Muscle layer of colon (tissue), 2 donors: ENCODE measurements at regions not wholly inside any gene's neighbourhood (a gene's known extent, or its start where the extent isn't known, plus 50 kb on each side); places are given as distances from the start of the nearest gene placed in this dataset.

Experiments
- H3K27ac ChIP-seq: one replicate; pipeline ENCODE4 v1.7.0; 2013; ENCODE audit warnings: low read depth, mild to moderate bottlenecking, low read length, moderate library complexity
- H3K27me3 ChIP-seq, 2 donors: one replicate each; pipeline ENCODE4 v1.7.0; 2013; ENCODE audit warnings: low read length in 2 of 2, mild to moderate bottlenecking in 2 of 2; ENCODE audit not compliant: insufficient read depth in 2 of 2, control insufficient read depth in 1 of 2
- H3K36me3 ChIP-seq: one replicate; pipeline ENCODE4 v1.7.0; 2013; ENCODE audit warnings: mild to moderate bottlenecking, low read length; ENCODE audit not compliant: insufficient read depth
- H3K4me1 ChIP-seq: one replicate; pipeline ENCODE4 v1.7.0; 2013; ENCODE audit warnings: mild to moderate bottlenecking, low read length; ENCODE audit not compliant: insufficient read depth
- H3K4me3 ChIP-seq, 2 donors: one replicate each; pipeline ENCODE4 v1.7.0; 2013; ENCODE audit warnings: low read length in 2 of 2, low read depth in 1 of 2, mild to moderate bottlenecking in 1 of 2, moderate library complexity in 1 of 2
- H3K9ac ChIP-seq: one replicate; pipeline ENCODE4 v1.7.0; 2013; ENCODE audit warnings: low read length
- H3K9me3 ChIP-seq: one replicate; pipeline ENCODE4 v1.7.0; 2013; ENCODE audit warnings: mild to moderate bottlenecking, low read length
- donor health status: abdominal sarcoma.
- donor health status: Adenocarcinoma of cecum.

DNA sequence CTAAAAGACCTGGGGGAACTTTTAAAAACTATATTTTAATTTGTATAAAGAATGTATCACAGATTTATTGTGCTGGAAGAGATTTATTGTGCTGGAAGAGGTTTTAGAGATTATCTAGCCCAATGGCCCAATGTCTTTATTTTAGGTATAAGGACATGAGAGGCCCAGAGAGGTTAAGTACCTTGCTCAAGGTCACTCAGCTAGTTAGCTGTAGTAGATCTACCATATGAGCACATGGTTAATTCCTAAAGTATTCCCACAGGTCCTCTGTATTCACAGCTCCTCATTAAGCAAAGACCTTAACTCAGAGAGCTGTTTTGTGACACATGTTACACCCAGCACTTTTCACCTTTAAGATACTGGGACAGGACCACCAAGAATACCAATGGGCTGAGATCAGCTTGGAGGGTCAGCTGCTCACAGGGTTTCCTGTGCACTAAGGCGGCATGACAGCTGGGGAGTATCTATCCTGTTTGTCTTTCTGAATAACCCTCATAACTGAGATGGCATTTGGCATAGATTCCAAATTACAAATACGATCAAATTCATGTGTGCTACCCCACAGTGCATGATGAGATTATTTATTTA lies 143.1 kb upstream of the TBL1XR1 start:
- Histone ChIP-seq H3K9me3 (no peaks in the 10 kb centered on the region), H3K4me3 (no peak overlapping the region), H3K36me3 (no peaks in the 10 kb centered on the region), H3K9ac (no peak overlapping the region), H3K4me1 (peaks cover 35% of the 10 kb centered on the region), H3K27me3 (no peaks in the 10 kb centered on the region), H3K27ac (no peak overlapping the region)

DNA sequence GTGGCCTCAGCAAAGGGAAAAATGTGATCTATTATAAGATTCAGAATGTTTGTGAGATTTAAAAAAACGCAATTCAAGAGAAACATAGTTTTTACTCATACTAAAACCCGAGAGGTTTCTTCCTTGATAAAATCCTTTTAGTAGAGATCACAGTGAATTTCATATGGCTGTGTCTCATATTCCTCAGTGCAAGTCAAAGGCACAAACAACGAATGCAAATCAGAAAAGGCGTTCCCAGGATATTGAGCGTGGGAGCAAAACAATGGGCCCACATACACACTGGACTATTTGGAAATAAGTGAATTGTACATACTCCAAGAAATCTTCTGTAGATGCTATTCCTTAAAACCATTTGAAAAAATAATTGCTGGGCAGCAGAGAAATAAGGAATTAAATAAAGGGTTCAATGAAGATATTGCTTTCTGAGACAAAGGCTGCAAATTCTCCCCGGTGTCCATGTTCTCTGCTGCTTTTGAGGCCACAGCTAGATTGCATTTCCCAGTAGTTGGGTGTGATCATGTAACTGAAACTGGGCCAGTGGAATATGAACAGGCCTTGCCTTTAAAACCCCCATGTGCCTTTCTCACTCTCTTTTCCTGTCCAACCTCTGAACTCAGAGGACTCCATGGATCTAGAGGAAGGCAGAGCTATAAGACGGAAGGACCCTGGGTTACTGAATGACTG lies 144.6 kb upstream of the TBL1XR1 start:
- Histone ChIP-seq H3K4me1 (peaks cover 45% of the 10 kb centered on the region), H3K27me3 (no peaks in the 10 kb centered on the region), H3K36me3 (no peaks in the 10 kb centered on the region), H3K27ac (no peak overlapping the region), H3K9ac (no peak overlapping the region), H3K4me3 (no peak overlapping the region), H3K9me3 (no peaks in the 10 kb centered on the region)

DNA sequence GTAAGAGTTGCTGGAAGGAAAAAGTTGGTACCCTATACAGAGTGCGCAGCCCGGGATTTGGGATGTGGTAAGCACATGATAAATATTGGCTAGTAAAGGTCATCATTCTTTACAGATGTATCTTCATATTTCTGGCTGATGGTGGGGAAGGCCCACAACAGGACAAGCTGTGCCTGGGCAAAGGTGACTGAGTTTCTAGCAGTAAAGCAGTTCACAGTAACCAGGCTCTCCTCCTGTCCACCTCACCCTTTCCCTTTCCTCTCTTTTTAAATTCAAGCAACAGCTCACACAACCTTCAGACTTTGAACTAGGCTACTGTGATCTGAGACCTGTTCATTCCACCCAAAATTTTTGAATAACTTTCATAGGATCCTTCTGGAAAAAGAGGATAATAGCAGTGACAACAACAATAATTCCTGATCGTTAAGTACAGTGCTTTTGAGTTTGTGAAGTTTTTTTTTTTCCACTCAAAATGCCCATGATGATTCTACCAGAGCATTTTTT lies 145.9 kb upstream of the TBL1XR1 start:
- H3K27me3 ChIP-seq: no peaks in the 10 kb centered on the region
- peaks cover 33% of the 10 kb centered on the region for H3K4me1 ChIP-seq
- no peaks in the 10 kb centered on the region for H3K9me3 ChIP-seq
- peak overlapping the region; percentile 0 for H3K27ac ChIP-seq
- no peaks in the 10 kb centered on the region for H3K36me3 ChIP-seq
- H3K9ac ChIP-seq: no peak overlapping the region
- no peak overlapping the region for H3K4me3 ChIP-seq

DNA sequence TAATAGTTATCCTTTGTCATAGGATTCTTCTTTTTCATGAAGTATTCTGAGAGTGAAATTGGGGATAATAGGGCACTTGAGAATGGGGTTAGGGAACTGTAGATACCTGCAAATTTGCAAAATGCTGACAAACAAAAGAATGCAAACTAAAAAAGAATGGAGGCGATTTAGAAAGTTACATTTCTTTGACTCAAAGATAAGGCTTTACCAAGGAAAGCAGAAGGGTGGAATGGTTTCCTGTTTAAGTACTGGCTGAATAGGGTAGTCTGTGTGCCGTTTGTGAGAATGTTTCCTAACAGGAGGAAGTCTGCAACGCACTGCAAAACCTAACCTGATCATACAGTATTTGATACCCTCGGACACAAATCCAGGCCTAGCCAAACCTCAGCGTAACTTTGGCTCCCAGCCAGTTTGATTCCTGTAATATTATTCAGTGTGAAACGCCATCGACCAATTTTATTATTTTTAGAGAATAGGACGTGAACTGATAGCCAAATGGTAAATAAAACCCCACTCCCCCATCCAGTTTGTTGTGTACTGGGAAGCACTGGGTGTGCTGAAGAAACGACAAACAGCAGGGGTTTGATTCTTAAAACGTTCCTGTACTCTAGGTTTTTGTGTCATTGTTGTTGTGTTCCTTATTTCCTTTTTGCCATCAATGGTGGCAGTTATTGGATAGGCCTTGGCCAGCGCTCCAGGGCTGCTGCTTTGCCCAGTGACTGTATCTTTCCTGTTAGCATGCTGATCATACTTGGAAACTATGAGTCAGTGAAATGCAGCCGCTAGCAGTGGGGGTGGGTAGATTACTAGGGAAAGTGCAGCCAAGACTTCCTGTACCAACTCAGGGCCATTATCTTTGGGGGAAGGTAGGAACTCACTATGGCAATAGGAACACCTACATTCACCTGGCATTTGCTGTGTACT lies 148.0 kb upstream of the TBL1XR1 start:
- Histone ChIP-seq H3K27me3 (no peaks in the 10 kb centered on the region), H3K27ac (peak overlapping the region; percentile 67), H3K4me1 (peaks cover 33% of the 10 kb centered on the region), H3K9me3 (no peaks in the 10 kb centered on the region), H3K36me3 (no peaks in the 10 kb centered on the region), H3K4me3 (peak overlapping the region in 1 of 2 donors; percentile 41), H3K9ac (peak overlapping the region; percentile 11)

DNA sequence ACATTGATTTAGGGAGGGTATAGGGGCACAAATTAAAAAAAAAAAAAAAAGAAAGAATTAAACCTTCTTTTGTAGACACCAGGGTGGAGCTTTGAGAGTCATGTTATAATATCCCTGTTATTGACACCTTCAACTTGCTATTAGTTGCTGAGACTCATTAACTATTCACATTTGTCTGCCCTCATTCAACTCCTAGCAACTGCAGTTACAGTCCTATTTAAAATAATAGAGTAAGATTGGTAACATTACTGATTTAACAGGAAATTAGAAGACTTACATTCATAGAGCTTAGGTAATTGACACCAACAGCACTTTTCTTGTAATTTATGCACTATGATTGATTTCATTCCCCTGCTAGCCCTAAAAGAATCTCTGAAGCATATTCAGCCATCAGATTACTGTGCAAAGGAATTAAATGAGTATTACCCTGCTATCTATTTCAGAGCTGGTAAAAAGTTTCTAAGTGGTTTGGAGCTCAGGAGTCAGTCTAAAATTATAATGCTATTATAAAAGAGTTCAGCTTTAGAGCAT lies 148.8 kb upstream of the TBL1XR1 start:
- Histone ChIP-seq H3K27me3 (no peaks in the 10 kb centered on the region), H3K4me1 (peaks cover 33% of the 10 kb centered on the region), H3K9ac (no peak overlapping the region), H3K27ac (no peak overlapping the region), H3K9me3 (no peaks in the 10 kb centered on the region), H3K4me3 (no peak overlapping the region), H3K36me3 (no peaks in the 10 kb centered on the region)

DNA sequence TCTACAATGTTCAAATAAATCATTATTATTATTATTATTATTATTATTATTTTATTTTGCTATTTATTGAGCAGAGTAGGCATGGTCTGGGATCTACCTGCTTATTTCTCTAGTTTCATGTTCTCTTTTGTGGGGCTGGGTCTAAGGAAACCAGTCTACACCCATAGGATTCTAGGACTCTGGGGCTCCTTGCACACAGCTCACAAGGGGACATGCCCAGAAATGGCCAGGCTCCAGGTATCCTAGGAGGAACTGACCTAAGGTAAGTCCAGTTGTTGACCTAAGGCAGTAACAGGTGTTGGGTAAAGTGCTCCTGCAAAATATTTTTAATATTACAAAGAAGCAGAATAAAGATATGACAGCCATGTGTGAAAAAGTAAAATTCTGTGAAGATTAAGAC lies 149.6 kb upstream of the TBL1XR1 start:
- Histone ChIP-seq H3K4me1 (peaks cover 33% of the 10 kb centered on the region), H3K4me3 (no peak overlapping the region), H3K9ac (no peak overlapping the region), H3K27ac (no peak overlapping the region), H3K27me3 (no peaks in the 10 kb centered on the region), H3K36me3 (no peaks in the 10 kb centered on the region), H3K9me3 (no peaks in the 10 kb centered on the region)

DNA sequence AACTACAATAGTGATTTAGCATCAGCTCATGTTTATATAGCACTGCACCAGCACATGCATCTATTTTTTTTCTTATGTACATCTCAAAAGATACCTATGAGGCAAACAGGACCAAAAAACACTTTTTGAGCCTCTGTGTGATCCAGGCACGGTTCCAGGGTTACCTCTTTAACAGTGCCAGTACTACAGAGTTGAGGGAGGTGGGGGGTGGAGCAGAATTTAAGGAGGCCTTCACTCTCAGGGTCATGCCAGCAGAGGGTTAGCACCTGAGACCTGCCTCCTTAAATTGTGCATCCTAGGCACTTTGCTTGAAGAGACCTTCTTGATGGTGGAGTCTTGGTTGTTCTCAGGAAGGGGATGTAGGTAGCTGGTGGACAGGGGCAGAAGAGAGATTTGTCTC lies 150.3 kb upstream of the TBL1XR1 start:
- Histone ChIP-seq H3K9me3 (no peaks in the 10 kb centered on the region), H3K9ac (no peak overlapping the region), H3K27ac (no peak overlapping the region), H3K4me1 (peaks cover 37% of the 10 kb centered on the region), H3K27me3 (no peaks in the 10 kb centered on the region), H3K36me3 (no peaks in the 10 kb centered on the region), H3K4me3 (no peak overlapping the region)

DNA sequence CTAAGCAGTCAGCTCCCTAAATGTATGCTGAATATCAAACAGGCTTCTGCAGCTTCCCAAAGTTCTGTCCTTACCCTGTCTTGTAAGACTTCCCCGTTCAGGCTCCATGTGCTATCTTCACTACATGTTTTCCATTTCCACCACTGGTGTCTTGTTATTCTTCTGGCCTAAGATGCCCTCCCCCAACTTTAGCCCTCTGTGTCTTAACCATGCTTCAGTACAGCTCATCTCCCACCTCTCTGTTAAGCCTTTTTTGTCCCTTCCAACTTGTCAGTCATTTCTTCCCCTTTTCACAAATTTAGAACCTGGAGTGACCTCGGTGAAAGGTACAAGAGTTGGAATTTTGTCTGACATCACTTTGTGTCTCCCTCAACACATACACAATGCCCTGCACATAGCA lies 151.7 kb upstream of the TBL1XR1 start:
- Histone ChIP-seq H3K27me3 (no peaks in the 10 kb centered on the region), H3K27ac (no peak overlapping the region), H3K9me3 (no peaks in the 10 kb centered on the region), H3K9ac (no peak overlapping the region), H3K4me3 (no peak overlapping the region), H3K4me1 (peaks cover 29% of the 10 kb centered on the region), H3K36me3 (no peaks in the 10 kb centered on the region)

DNA sequence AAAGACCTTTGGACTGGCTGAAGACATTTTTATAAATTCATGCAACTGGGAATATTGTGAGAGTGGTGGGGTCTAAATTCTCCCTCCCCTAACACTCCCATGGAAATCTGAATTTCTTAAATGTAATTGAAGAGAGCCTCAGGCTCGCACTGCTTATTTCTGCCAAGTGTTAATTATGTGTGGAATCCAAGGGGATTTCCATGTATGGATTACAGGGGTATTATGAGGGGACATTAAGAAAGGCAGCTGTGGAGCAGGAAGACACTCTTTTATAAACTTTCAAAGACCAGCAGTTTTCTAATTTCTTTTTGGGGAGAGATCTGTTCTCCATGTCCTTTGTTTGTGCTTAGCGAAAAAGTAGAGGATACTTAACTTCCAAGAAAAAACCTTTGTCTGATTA lies 152.1 kb upstream of the TBL1XR1 start:
- H3K9ac ChIP-seq: no peak overlapping the region
- no peak overlapping the region for H3K27ac ChIP-seq
- no peaks in the 10 kb centered on the region for H3K36me3 ChIP-seq
- H3K9me3 ChIP-seq: no peaks in the 10 kb centered on the region
- peaks cover 27% of the 10 kb centered on the region for H3K4me1 ChIP-seq
- no peaks in the 10 kb centered on the region for H3K27me3 ChIP-seq
- H3K4me3 ChIP-seq: no peak overlapping the region

DNA sequence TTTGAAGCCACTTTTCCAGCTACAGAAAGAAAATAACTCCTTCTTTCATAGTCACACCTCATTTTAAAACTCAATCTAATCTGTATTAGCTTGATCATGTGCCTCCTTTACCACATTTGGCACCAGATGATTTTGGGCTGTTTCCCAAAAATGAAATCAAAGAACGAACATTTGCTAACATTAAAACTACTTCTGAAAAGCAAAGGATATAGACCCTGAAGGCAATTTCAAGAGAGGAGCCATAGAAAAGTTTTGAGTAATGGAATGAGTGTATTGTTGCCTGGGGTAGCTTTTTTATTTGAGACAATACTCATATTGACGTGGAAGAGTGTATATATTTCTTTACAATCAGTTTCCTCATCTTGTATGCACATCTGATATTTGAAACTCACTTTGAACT lies 152.8 kb upstream of the TBL1XR1 start:
- H3K9me3 ChIP-seq: no peaks in the 10 kb centered on the region
- H3K9ac ChIP-seq: no peak overlapping the region
- peaks cover 19% of the 10 kb centered on the region for H3K4me1 ChIP-seq
- no peak overlapping the region for H3K27ac ChIP-seq
- H3K27me3 ChIP-seq: no peaks in the 10 kb centered on the region
- no peak overlapping the region for H3K4me3 ChIP-seq
- no peaks in the 10 kb centered on the region for H3K36me3 ChIP-seq

DNA sequence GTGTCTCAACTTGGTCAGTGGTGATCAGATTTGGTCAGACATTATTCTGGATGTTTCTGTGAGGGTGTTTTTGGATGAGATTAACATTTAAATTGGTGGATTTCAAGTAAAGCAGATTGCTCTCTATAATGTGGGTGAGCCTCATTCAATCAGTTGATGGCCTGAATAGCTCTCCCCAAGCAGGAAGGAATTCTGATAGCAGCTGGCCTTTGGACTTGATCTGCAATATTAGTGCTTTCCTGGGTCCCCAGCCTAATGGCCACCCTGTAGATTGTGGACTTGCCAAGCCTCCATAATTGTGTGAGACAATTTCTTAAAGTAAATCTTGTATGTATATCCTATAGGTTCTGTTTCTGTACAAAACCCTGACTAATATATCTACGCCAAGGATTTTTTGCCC lies 153.9 kb upstream of the TBL1XR1 start:
- Histone ChIP-seq H3K4me1 (peaks cover 9% of the 10 kb centered on the region), H3K9ac (no peak overlapping the region), H3K4me3 (no peak overlapping the region), H3K27ac (no peak overlapping the region), H3K27me3 (no peaks in the 10 kb centered on the region), H3K36me3 (no peaks in the 10 kb centered on the region), H3K9me3 (no peaks in the 10 kb centered on the region)
